K562 (cell line): ENCODE measurements at regions not wholly inside any gene's neighbourhood (a gene's known extent, or its start where the extent isn't known, plus 50 kb on each side); places are given as distances from the start of the nearest gene placed in this dataset.

Source experiments
- GABPB1 ChIP-seq: sonication (generic); formaldehyde crosslinking; IDR thresholded peaks from 2 replicates; pipeline ENCODE4 v1.8.0; 2022; ENCODE audit warnings: mild to moderate bottlenecking, missing genetic modification reagents
- HCFC1 ChIP-seq: IDR thresholded peaks from 2 replicates; pipeline ENCODE4 v1.6.1; 2012; ENCODE audit warnings: low read depth, low read length, improper control_type of control experiment
- NFIC ChIP-seq: fragments of 450-650 bp; IDR thresholded peaks from 2 replicates; pipeline ENCODE4 v1.6.1; 2017; ENCODE audit warnings: mild to moderate bottlenecking, inconsistent platforms
- ZFPM2 ChIP-seq: fragments of 250-450 bp; sonication (Bioruptor Pico); IDR thresholded peaks from 2 replicates; pipeline ENCODE4 v1.5.1; 2022; ENCODE audit warnings: mild to moderate bottlenecking
- TF ChIP-seq, protein P1 (sequence below): fragments of 450-650 bp; IDR thresholded peaks from 2 replicates; pipeline ENCODE4 v1.6.1; 2016; ENCODE audit warnings: missing biosample characterization, missing genetic modification characterization

- TF ChIP-seq ZFPM2 (CRISPR knock-in tag) (no peak), NFIC (no peak), HCFC1 (no peak), GABPB1 (CRISPR knock-in tag) (no peak)
- TF ChIP-seq, protein P1, sequence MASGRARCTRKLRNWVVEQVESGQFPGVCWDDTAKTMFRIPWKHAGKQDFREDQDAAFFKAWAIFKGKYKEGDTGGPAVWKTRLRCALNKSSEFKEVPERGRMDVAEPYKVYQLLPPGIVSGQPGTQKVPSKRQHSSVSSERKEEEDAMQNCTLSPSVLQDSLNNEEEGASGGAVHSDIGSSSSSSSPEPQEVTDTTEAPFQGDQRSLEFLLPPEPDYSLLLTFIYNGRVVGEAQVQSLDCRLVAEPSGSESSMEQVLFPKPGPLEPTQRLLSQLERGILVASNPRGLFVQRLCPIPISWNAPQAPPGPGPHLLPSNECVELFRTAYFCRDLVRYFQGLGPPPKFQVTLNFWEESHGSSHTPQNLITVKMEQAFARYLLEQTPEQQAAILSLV (tag): no peak
Measured at GRCh38 chr6:85824329-85824728, 181.6 kb upstream of the SYNCRIP start.
